ENCODE measurements at regions not wholly inside any gene's neighbourhood (a gene's known extent, or its start where the extent isn't known, plus 50 kb on each side); places are given as distances from the start of the nearest gene placed in this dataset.
"Not testable (repeated sequence)": the region's sequence is repeated elsewhere in the genome, so short reads cannot be mapped to it uniquely, and the experiment has no call there.

DNA sequence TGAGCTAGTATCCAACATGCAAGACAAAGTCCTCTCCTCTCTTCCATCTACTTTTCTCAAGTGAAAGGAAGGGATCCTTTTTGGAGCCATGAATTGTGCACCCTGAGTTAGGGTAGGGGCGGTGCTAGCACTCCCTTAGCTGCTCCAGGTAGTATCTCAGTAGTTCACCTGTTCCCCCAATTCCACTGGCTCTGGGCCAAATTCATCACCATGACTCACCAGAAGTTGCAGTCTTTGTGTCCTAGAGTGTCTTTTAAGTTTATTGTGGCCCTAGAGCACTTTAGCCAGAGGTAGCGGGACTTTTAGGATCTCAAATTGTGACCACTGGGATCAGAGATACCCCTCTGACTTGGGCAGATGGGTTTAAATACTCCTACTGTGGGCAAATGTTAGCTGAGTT lies 398.6 kb upstream of the ANO5 start:
- ATAC-seq (ENCODE audit: insufficient read depth, low FRiP score), result no peak
- DNase-seq, result no peak
- TF ChIP-seq, protein P1, sequence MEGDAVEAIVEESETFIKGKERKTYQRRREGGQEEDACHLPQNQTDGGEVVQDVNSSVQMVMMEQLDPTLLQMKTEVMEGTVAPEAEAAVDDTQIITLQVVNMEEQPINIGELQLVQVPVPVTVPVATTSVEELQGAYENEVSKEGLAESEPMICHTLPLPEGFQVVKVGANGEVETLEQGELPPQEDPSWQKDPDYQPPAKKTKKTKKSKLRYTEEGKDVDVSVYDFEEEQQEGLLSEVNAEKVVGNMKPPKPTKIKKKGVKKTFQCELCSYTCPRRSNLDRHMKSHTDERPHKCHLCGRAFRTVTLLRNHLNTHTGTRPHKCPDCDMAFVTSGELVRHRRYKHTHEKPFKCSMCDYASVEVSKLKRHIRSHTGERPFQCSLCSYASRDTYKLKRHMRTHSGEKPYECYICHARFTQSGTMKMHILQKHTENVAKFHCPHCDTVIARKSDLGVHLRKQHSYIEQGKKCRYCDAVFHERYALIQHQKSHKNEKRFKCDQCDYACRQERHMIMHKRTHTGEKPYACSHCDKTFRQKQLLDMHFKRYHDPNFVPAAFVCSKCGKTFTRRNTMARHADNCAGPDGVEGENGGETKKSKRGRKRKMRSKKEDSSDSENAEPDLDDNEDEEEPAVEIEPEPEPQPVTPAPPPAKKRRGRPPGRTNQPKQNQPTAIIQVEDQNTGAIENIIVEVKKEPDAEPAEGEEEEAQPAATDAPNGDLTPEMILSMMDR (IDR thresholded peaks at IDR 0.05; ENCODE audit: control extremely low read depth, extremely low read depth), result no peak
- H3K4me1 ChIP-seq (ENCODE audit: control insufficient read depth in 5 of 5, insufficient read depth in 5 of 5, low read length in 5 of 5), result no peaks in the 10 kb centered on the region
- WGBS, 2 donors, result 94 to 95% methylated on average over 2 of the region's 2 CpGs
- H3K27me3 ChIP-seq (ENCODE audit: control insufficient read depth in 3 of 3, insufficient read depth in 3 of 3, low read length in 2 of 3), result no peaks in the 10 kb centered on the region
- no peak overlapping the region for H3K9ac ChIP-seq (ENCODE audit: insufficient read depth in 1 of 2, low read length in 2 of 2)
- no peaks in the 10 kb centered on the region for H3K36me3 ChIP-seq (ENCODE audit: control insufficient read depth in 4 of 4, insufficient read depth in 4 of 4, low read length in 4 of 4)
- H3K4me3 ChIP-seq, result no peak overlapping the region
- no peak overlapping the region for H3K27ac ChIP-seq (ENCODE audit: low read depth in 1 of 2, low read length in 1 of 2)
- H3K9me3 ChIP-seq (ENCODE audit: control insufficient read depth in 4 of 4, insufficient read depth in 3 of 4, low read length in 3 of 4), result peaks cover 0 to 5% (median 0%) of the 10 kb centered on the region in 4 donors

DNA sequence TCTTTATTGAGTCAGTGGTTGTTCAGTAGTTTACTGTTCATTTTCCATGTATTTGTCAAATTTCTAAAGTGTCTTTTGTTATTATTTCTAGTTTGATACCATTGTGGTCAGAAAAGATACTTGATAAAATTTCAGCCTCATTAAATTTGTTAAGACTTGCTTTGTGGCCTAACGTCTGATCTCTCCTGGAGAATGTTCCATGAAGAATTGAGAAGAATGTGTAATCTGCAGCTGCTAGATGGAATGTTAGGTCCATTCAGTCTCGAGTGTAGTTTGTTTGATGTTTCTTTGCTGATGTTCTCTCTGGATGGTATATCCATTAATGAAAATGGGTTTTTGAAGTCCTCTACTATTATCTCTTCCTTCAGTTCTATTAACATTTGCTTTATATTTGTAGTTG lies 394.7 kb upstream of the ANO5 start:
- TF ChIP-seq, protein P1 (IDR thresholded peaks at IDR 0.05; ENCODE audit: control extremely low read depth, extremely low read depth), result no peak
- no peaks in the 10 kb centered on the region for H3K36me3 ChIP-seq (ENCODE audit: control insufficient read depth in 4 of 4, insufficient read depth in 4 of 4, low read length in 4 of 4)
- H3K4me3 ChIP-seq, result no peak overlapping the region
- no peaks in the 10 kb centered on the region for H3K27me3 ChIP-seq (ENCODE audit: control insufficient read depth in 3 of 3, insufficient read depth in 3 of 3, low read length in 2 of 3)
- DNase-seq, result no peak
- 66 to 77% methylated on average over 2 of the region's 2 CpGs for WGBS, 2 donors
- no peak for ATAC-seq (ENCODE audit: insufficient read depth, low FRiP score)
- no peak overlapping the region for H3K9ac ChIP-seq (ENCODE audit: insufficient read depth in 1 of 2, low read length in 2 of 2)
- H3K27ac ChIP-seq (ENCODE audit: low read depth in 1 of 2, low read length in 1 of 2), result no peak overlapping the region
- H3K4me1 ChIP-seq (ENCODE audit: control insufficient read depth in 5 of 5, insufficient read depth in 5 of 5, low read length in 5 of 5), result no peaks in the 10 kb centered on the region
- no peaks in the 10 kb centered on the region for H3K9me3 ChIP-seq (ENCODE audit: control insufficient read depth in 4 of 4, insufficient read depth in 3 of 4, low read length in 3 of 4)

DNA sequence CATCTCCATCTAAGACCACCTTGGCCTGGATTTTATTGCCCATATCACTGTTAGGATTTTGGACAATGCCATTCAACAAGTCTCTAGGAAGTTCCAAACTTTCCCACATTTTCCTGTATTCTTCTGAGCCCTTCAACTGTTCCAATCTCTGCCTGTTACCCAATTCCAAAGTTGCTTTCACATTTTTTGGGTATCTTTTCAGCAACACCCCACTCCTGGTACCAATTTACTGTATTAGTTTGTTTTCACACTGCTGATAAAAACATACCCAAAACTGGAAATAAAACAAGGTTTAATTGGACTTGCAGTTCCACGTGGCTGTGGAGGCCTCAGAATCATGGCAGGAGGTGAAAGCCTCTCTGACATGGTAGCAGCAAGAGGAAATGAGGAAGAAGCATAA lies 388.4 kb upstream of the ANO5 start:
- H3K36me3 ChIP-seq (ENCODE audit: control insufficient read depth in 4 of 4, insufficient read depth in 4 of 4, low read length in 4 of 4); H3K27me3 ChIP-seq (ENCODE audit: control insufficient read depth in 3 of 3, insufficient read depth in 3 of 3, low read length in 2 of 3); H3K9ac ChIP-seq (ENCODE audit: insufficient read depth in 1 of 2, low read length in 2 of 2); H3K4me3 ChIP-seq; H3K4me1 ChIP-seq (ENCODE audit: control insufficient read depth in 5 of 5, insufficient read depth in 5 of 5, low read length in 5 of 5); DNase-seq; H3K27ac ChIP-seq (ENCODE audit: low read depth in 1 of 2, low read length in 1 of 2); ATAC-seq (ENCODE audit: insufficient read depth, low FRiP score); H3K9me3 ChIP-seq (ENCODE audit: control insufficient read depth in 4 of 4, insufficient read depth in 3 of 4, low read length in 3 of 4): not testable (repeated sequence)
- 67 to 69% methylated on average over 1 of the region's 1 CpG for WGBS, 2 donors

DNA sequence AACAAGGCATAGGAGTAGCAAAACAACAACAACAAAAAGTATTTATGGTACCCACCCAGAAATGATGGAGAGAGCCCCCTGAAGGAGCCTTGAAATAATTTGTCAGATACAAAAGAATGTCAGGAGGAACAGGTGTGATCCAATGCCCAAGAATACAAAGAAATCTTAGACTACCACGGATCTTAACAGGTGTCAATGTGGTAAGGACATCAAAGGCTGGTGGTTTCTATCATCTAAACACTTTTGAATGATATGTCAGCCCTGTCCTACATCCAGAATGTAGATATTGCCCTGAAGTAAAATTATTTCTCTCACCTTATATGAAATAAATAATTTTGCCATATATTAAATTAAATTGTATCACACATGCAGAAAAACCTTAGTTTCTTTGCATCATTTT lies 386.4 kb upstream of the ANO5 start:
- DNase-seq (no peak), ATAC-seq (ENCODE audit: insufficient read depth, low FRiP score) (no peak)
- 61 to 65% methylated on average over 1 of the region's 1 CpG for WGBS, 2 donors
- no peaks in the 10 kb centered on the region for H3K36me3 ChIP-seq (ENCODE audit: control insufficient read depth in 4 of 4, insufficient read depth in 4 of 4, low read length in 4 of 4)
- H3K4me3 ChIP-seq, result no peak overlapping the region
- H3K9ac ChIP-seq (ENCODE audit: insufficient read depth in 1 of 2, low read length in 2 of 2), result no peak overlapping the region
- no peaks in the 10 kb centered on the region for H3K27me3 ChIP-seq (ENCODE audit: control insufficient read depth in 3 of 3, insufficient read depth in 3 of 3, low read length in 2 of 3)
- no peaks in the 10 kb centered on the region for H3K4me1 ChIP-seq (ENCODE audit: control insufficient read depth in 5 of 5, insufficient read depth in 5 of 5, low read length in 5 of 5)
- H3K27ac ChIP-seq (ENCODE audit: low read depth in 1 of 2, low read length in 1 of 2), result no peak overlapping the region
- peaks cover 0 to 3% (median 0%) of the 10 kb centered on the region in 4 donors for H3K9me3 ChIP-seq (ENCODE audit: control insufficient read depth in 4 of 4, insufficient read depth in 3 of 4, low read length in 3 of 4)
- TF ChIP-seq, protein P1 (IDR thresholded peaks at IDR 0.05; ENCODE audit: control extremely low read depth, extremely low read depth), result no peak
